ENCODE measurements at regions not wholly inside any gene's neighbourhood (a gene's known extent, or its start where the extent isn't known, plus 50 kb on each side); places are given as distances from the start of the nearest gene placed in this dataset.

GRCh38 chr16:50474138-50474537, 74.1 kb upstream of the NKD1 start:
- H3K36me3 ChIP-seq (ENCODE audit: control insufficient read depth in 2 of 2, extremely low read depth in 1 of 2, insufficient read depth in 2 of 2, low read length in 2 of 2): no peaks in the 10 kb centered on the region
- no peak overlapping the region for H3K4me3 ChIP-seq (replicated peaks in 1 of 3; ENCODE audit: insufficient read depth in 1 of 3, low read depth in 1 of 3, low read length in 3 of 3)
- DNase-seq (ENCODE audit: low read depth, low spot score) (no peak), FAIRE-seq (no peak)
- no peaks in the 10 kb centered on the region for H3K9me1 ChIP-seq (replicated peaks; ENCODE audit: control insufficient read depth, extremely low read depth, insufficient read depth, low read length)
- no peak overlapping the region for H3K27ac ChIP-seq (ENCODE audit: insufficient read depth, low read depth, low read length)
- no peak overlapping the region for H3K9ac ChIP-seq (replicated peaks; ENCODE audit: extremely low read depth, insufficient read depth, low read length)
- H3K4me2 ChIP-seq (ENCODE audit: insufficient read depth, low read length): no peak overlapping the region
- dilution Hi-C loops (cut with MboI; ENCODE audit: extremely low pct_ligation_motif_present, low sequenced_read_pairs) (no loop called here), intact Hi-C loops (cut with micrococcal nuclease) (loop anchor here (5.0 kb wide), 1 partner anchor 193 kb away; no protein-coding TSS in a partner anchor)
- no peak for TF ChIP-seq GATA2 (IDR thresholded peaks at IDR 0.05; ENCODE audit: insufficient read depth, insufficient read length, low read depth, low read length)
- no peak for TF ChIP-seq POLR2A (IDR thresholded peaks at IDR 0.05; ENCODE audit: low read depth, low read length)
- TF ChIP-seq POLR2AphosphoS5 (IDR thresholded peaks at IDR 0.05; ENCODE audit: insufficient read depth, low read depth, low read length): no peak
- TF ChIP-seq JUN (IDR thresholded peaks at IDR 0.05; ENCODE audit: borderline replicate concordance, insufficient read depth, insufficient read length, low read depth): no peak
- TF ChIP-seq FOS (IDR thresholded peaks at IDR 0.05; ENCODE audit: borderline replicate concordance, insufficient read depth, low read length): no peak
- TF ChIP-seq CTCF (IDR thresholded peaks at IDR 0.05; ENCODE audit: extremely low read depth in 1 of 2, insufficient read depth in 1 of 2, low read depth in 1 of 2, low read length in 2 of 2): no peak
- no peak for TF ChIP-seq EZH2 (IDR thresholded peaks at IDR 0.05; ENCODE audit: borderline replicate concordance, low read depth, low read length, severe bottlenecking)
- TF ChIP-seq MYC (IDR thresholded peaks at IDR 0.05; ENCODE audit: low read depth, low read length): no peak
- TF ChIP-seq, protein P1, sequence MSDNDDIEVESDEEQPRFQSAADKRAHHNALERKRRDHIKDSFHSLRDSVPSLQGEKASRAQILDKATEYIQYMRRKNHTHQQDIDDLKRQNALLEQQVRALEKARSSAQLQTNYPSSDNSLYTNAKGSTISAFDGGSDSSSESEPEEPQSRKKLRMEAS (IDR thresholded peaks at IDR 0.05; ENCODE audit: insufficient read depth, insufficient read length): no peak
- H3K79me2 ChIP-seq (ENCODE audit: control insufficient read depth, insufficient read depth, low read length): no peaks in the 10 kb centered on the region
- BruUV-seq (replicated peaks): no TSS peak
- no peaks in the 10 kb centered on the region for H4K20me1 ChIP-seq (replicated peaks; ENCODE audit: control insufficient read depth, extremely low read depth, insufficient read depth, low read length)
- no peaks in the 10 kb centered on the region for H3K9me3 ChIP-seq (replicated peaks; ENCODE audit: control insufficient read depth, insufficient read depth, low read length)
- no peak overlapping the region for H2AFZ ChIP-seq (ENCODE audit: low read depth, low read length)
- peaks cover 2 to 5% of the 10 kb centered on the region in 2 experiments for H3K27me3 ChIP-seq (ENCODE audit: control insufficient read depth in 2 of 2, insufficient read depth in 2 of 2, low read length in 2 of 2)
- ChIA-PET POLR2A (no interaction called here), CTCF (interaction anchor here (1.7 kb wide), 1 partner anchor 36 kb away, joined by 5 read pairs; no protein-coding TSS in a partner anchor)
- H3K4me1 ChIP-seq (ENCODE audit: control insufficient read depth, extremely low read depth, insufficient read depth, low read length): no peaks in the 10 kb centered on the region
